Gastroesophageal sphincter (tissue), 4 donors: ENCODE measurements at regions not wholly inside any gene's neighbourhood (a gene's known extent, or its start where the extent isn't known, plus 50 kb on each side); places are given as distances from the start of the nearest gene placed in this dataset.

Experiments used
- ATAC-seq: fragments of 150-250 bp; one replicate; pipeline ENCODE4 v1.9.1; 2016; ENCODE audit warnings: mild to moderate bottlenecking, moderate library complexity
- H3K27ac ChIP-seq, 4 donors: fragments of 200-600 bp; sonication (generic) in 3 of 4; 1 replicate in 3 of 4; 2 replicates in 1 of 4; pipeline ENCODE4 v1.5.1; 2016 to 2019
- H3K27me3 ChIP-seq: fragments of 200-600 bp; sonication (generic); one replicate; pipeline ENCODE4 v1.5.1; 2019
- H3K36me3 ChIP-seq, 2 donors: fragments of 200-600 bp; sonication (generic); one replicate each; pipeline ENCODE4 v1.5.1; 2019; ENCODE audit warnings: control low read depth in 1 of 2
- H3K4me1 ChIP-seq, 3 donors: fragments of 200-600 bp; sonication (generic); 1 replicate in 2 of 3; 2 replicates in 1 of 3; pipeline ENCODE4 v1.5.1; 2016 to 2019; ENCODE audit warnings: control low read depth in 2 of 3
- H3K4me3 ChIP-seq, 2 donors: fragments of 200-600 bp; sonication (generic); one replicate each; pipeline ENCODE4 v1.5.1; 2019; ENCODE audit warnings: mild to moderate bottlenecking in 1 of 2, moderate library complexity in 1 of 2
- H3K9me3 ChIP-seq, 3 donors: fragments of 200-600 bp; sonication (generic); one replicate each; pipeline ENCODE4 v1.5.1; 2017 to 2019; ENCODE audit warnings: control low read depth in 2 of 3
- EP300 ChIP-seq: sonication (generic); formaldehyde crosslinking; IDR thresholded peaks from one replicate; pipeline ENCODE4 v1.6.1; 2017; ENCODE audit warnings: antibody characterized with exemption, mild to moderate bottlenecking
- POLR2A ChIP-seq, 2 donors: fragments of 450-650 bp; IDR thresholded peaks; one replicate each; pipeline ENCODE4 v1.6.1; 2017; ENCODE audit warnings: antibody characterized with exemption in 2 of 2, mild to moderate bottlenecking in 2 of 2, moderate library complexity in 1 of 2
- POLR2AphosphoS5 ChIP-seq: sonication (generic); formaldehyde crosslinking; IDR thresholded peaks from one replicate; pipeline ENCODE4 v1.6.1; 2017; ENCODE audit warnings: antibody characterized with exemption
- WGBS, 2 donors: methylation state at CpG; one replicate each; pipeline ENCODE4 v1.1.5; 2018; ENCODE audit warnings: low coverage in 1 of 2; 5-methylcytosine and 5-hydroxymethylcytosine counted together
- TF ChIP-seq, protein P1 (sequence below), 4 experiments: fragments of 200-600 bp in 2 of 4; fragments of 450-650 bp in 2 of 4; sonication (generic) in 1 of 4; IDR thresholded peaks; one replicate each; pipeline ENCODE4 v1.5.1; 2017 to 2019; ENCODE audit warnings: antibody characterized with exemption in 4 of 4, mild to moderate bottlenecking in 2 of 4, moderate library complexity in 2 of 4

DNA sequence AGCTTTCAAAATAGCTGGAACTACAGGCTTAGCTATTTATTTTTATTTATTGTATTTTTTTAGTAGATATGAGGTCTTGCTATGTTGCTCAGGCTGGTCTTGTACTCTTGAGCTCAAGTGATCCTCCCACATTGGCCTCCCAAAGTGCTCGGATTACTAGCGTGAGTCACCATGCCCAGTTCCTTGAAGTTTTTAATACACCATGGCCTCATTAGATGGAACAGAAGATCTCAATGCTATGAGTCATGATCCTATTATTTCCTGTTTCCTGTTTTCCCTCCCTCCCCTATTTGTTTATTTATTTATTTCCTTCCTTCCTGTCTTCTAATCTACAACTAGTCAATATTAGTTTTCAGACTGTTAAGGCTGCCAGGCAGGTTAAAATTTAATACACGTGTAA lies 309.0 kb downstream of the CMPK2 start:
- WGBS, 2 donors = 61 to 79% methylated on average over 3 of the region's 3 CpGs
- no peaks in the 10 kb centered on the region for H3K27me3 ChIP-seq
- no peaks in the 10 kb centered on the region for H3K36me3 ChIP-seq
- H3K4me3 ChIP-seq = no peak overlapping the region
- H3K9me3 ChIP-seq = no peaks in the 10 kb centered on the region
- no peak for ATAC-seq
- H3K4me1 ChIP-seq = no peaks in the 10 kb centered on the region
- H3K27ac ChIP-seq = no peak overlapping the region
- TF ChIP-seq POLR2A (IDR thresholded peaks at IDR 0.05) (no peak), EP300 (no peak), POLR2AphosphoS5 (no peak)
- TF ChIP-seq, protein P1, sequence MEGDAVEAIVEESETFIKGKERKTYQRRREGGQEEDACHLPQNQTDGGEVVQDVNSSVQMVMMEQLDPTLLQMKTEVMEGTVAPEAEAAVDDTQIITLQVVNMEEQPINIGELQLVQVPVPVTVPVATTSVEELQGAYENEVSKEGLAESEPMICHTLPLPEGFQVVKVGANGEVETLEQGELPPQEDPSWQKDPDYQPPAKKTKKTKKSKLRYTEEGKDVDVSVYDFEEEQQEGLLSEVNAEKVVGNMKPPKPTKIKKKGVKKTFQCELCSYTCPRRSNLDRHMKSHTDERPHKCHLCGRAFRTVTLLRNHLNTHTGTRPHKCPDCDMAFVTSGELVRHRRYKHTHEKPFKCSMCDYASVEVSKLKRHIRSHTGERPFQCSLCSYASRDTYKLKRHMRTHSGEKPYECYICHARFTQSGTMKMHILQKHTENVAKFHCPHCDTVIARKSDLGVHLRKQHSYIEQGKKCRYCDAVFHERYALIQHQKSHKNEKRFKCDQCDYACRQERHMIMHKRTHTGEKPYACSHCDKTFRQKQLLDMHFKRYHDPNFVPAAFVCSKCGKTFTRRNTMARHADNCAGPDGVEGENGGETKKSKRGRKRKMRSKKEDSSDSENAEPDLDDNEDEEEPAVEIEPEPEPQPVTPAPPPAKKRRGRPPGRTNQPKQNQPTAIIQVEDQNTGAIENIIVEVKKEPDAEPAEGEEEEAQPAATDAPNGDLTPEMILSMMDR (IDR thresholded peaks at IDR 0.05) = no peak

DNA sequence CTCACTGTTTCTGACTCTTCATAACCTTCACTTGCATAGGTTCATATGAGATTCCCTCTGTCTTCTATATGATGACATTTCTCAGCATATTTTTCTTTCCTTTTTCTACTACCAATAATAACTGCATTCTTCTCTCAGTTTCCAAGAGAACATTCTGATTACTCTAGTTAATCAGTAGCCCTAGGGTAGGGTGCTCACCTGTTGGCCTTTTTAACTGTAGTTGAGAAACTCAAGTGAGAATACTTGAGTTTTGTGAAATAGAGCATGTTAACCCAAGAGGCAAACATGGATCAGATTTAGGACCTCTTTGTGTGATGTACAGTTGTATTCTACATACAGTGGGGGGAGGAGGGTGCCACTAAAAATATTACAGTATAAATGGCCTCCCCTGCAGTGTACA lies 308.0 kb downstream of the CMPK2 start:
- Histone ChIP-seq H3K9me3 (no peaks in the 10 kb centered on the region), H3K4me1 (no peaks in the 10 kb centered on the region), H3K4me3 (no peak overlapping the region), H3K36me3 (no peaks in the 10 kb centered on the region), H3K27ac (no peak overlapping the region), H3K27me3 (no peaks in the 10 kb centered on the region)
- TF ChIP-seq POLR2AphosphoS5 (no peak), POLR2A (IDR thresholded peaks at IDR 0.05) (no peak), EP300 (no peak)
- TF ChIP-seq, protein P1 (IDR thresholded peaks at IDR 0.05) = no peak
- ATAC-seq = no peak

DNA sequence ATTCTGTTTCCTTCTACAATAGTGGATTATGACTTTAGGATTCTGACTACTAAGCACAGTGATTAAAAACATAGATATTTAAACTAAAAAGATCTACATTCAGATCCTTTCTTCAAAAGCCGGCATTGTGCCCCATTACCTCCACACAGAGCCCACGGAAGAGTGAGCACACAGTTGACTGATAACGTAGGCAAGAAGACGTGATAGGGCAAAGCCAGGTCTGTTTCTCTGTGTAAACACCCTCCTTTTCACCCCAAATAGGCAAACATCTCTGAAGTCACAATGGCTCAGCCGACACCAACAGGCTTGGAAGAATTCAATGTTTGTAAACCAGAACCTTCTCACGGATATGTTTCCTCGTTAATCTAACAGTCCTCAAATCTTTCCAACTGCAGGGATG lies 302.9 kb downstream of the CMPK2 start:
- Histone ChIP-seq H3K4me1 (no peaks in the 10 kb centered on the region), H3K27ac (no peak overlapping the region), H3K9me3 (no peaks in the 10 kb centered on the region), H3K4me3 (no peak overlapping the region), H3K27me3 (no peaks in the 10 kb centered on the region), H3K36me3 (no peaks in the 10 kb centered on the region)
- WGBS, 2 donors = 74 to 92% methylated on average over 2 to 6 of the region's 7 CpGs
- TF ChIP-seq EP300 (no peak), POLR2AphosphoS5 (no peak)
- ATAC-seq = no peak

DNA sequence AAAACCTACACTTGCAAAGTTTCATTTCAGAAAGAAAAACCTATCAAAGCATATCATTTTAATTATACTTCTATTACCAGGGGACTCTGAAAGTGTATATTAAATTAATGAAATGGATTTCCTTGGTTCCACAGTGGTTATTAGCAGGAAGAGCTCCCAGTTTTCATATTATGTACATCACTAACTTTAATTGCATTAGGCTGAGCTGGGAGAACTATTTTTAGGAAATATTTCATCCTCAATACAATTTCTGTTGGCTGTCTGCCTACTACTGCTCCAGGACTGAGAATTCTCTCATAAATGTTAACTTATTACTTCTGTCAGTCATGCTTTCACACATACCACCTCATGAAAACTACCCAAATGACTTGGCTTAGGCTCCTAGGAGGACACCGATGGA lies 301.4 kb downstream of the CMPK2 start:
- Histone ChIP-seq H3K27me3 (no peaks in the 10 kb centered on the region), H3K4me3 (no peak overlapping the region), H3K36me3 (no peaks in the 10 kb centered on the region), H3K27ac (no peak overlapping the region), H3K9me3 (no peaks in the 10 kb centered on the region), H3K4me1 (no peaks in the 10 kb centered on the region)
- WGBS, 2 donors = 43% methylated on average over 1 of the region's 1 CpG; no CpG with 5 or more reads in 1 of the 2 donors
- TF ChIP-seq, protein P1 (IDR thresholded peaks at IDR 0.05) = no peak
- TF ChIP-seq POLR2AphosphoS5 (no peak), POLR2A (IDR thresholded peaks at IDR 0.05) (no peak), EP300 (no peak)
- no peak for ATAC-seq

DNA sequence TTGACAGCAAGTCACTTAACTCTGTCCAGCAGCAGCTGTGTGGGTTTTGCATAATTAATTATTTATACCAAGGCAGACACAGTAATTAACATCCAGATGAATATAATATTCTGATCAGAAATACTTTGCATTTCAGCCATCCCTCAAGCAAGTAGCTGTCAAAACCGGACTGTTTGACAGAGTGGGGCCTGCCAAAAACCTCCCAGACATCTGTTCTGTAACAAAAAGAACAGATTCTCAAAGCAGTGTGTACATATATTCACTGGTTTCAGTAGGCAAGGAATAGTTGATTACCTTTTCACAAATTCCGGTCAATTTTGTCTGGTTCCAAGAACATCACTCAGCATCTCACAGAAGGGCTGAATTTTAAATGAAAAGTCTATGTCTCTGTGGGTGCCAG lies 291.6 kb downstream of the CMPK2 start:
- Histone ChIP-seq H3K9me3 (no peaks in the 10 kb centered on the region), H3K27me3 (no peaks in the 10 kb centered on the region), H3K4me3 (no peak overlapping the region), H3K27ac (no peak overlapping the region), H3K36me3 (no peaks in the 10 kb centered on the region), H3K4me1 (no peaks in the 10 kb centered on the region)
- ATAC-seq = no peak
- no peak for TF ChIP-seq POLR2AphosphoS5
- TF ChIP-seq, protein P1 (IDR thresholded peaks at IDR 0.05) = no peak
- TF ChIP-seq POLR2A (IDR thresholded peaks at IDR 0.05) = no peak
- TF ChIP-seq EP300 = no peak
- WGBS, 2 donors = 38 to 60% methylated on average over 2 of the region's 2 CpGs

DNA sequence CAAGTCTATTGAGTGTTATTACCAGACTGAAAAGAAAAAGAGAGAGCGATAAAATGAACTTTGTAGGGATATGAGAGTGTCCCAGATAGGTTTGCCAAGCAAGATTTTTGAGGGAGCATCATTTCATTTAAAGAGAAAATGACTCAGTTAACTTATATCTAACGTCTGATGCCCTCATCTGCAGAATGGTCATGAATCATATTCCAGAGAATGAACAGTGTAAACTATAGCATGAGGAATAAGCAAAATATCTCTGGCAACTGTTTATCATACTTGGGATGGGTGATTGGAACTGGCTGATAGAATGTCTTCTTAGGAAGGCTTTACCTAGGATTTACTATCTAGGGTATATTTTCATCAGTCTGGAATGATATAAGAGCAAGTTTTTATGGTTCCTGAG lies 289.4 kb downstream of the CMPK2 start:
- WGBS, 2 donors = 65 to 78% methylated on average over 2 of the region's 2 CpGs
- TF ChIP-seq POLR2A (IDR thresholded peaks at IDR 0.05) = no peak
- no peak for TF ChIP-seq POLR2AphosphoS5
- TF ChIP-seq EP300 = no peak
- TF ChIP-seq, protein P1 (IDR thresholded peaks at IDR 0.05) = no peak
- H3K4me1 ChIP-seq = no peaks in the 10 kb centered on the region
- ATAC-seq = no peak
- H3K9me3 ChIP-seq = no peaks in the 10 kb centered on the region
- no peaks in the 10 kb centered on the region for H3K36me3 ChIP-seq
- no peak overlapping the region for H3K27ac ChIP-seq
- H3K4me3 ChIP-seq = no peak overlapping the region
- H3K27me3 ChIP-seq = no peaks in the 10 kb centered on the region
